SW 1271 (cell line): ENCODE measurements at regions not wholly inside any gene's neighbourhood (a gene's known extent, or its start where the extent isn't known, plus 50 kb on each side); places are given as distances from the start of the nearest gene placed in this dataset.

Source experiments
- DNase-seq, 2 experiments: peaks; one replicate each; lab custom pipeline; 2025; lab: John Stamatoyannopoulos, UW

DNA sequence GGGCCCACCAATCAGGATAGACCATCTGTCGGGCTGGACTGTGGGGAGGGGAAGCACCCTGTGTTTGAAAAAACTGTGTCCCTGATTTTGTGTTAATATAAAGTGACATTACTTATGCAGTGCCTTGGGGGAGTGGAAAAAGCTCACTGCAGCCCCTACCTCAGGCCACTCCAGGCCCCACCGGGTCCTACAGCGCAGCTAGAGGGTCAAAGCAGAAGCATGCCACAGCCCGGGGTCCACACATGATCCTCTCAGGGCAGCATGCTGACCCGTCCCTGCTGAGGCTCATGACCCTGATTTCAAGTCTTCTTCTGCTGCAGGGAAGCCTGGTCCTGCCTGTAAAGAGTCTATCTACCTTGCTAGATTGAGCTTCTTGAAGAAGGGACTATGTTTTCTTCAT, 133.0 kb upstream of the PLCB4 start:
- no peak for DNase-seq

DNA sequence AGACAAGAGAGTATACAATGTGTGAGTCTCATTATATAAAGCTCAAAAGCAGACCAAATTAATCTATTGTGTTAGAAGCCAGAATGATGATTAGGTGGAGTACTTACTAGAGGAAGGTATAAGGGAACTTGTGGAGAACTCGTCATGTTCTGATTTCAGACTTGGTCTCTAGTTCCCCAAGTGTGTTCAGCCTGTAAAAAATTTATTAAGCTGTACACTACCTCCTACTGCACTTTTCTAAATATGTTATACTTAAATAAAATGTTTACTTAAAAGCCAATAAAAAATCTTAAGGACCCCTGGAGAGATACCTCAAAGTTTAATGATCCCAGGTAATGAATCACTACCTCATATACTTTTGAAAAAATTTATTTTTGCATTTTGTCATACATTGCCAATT, 130.4 kb upstream of the PLCB4 start:
- DNase-seq = no peak

DNA sequence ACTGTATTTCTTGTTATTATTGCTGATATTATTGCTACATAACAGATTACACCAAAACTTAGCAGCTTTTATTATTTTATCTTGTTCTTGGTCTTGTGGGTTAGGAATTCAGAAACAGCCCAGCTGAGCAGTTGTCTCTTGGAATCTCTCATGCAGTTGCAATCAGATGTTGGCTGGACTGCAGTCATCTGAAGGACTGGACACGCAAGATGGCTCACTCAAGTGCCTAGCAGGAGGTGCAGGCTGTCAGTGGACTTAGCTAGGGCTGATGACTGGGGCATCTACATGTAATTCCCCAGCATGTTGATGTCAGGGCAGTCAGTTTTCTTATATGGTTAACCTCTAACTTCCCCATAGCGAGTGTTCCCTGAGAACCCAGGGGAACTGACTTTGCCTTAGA, 128.6 kb upstream of the PLCB4 start:
- no peak for DNase-seq

DNA sequence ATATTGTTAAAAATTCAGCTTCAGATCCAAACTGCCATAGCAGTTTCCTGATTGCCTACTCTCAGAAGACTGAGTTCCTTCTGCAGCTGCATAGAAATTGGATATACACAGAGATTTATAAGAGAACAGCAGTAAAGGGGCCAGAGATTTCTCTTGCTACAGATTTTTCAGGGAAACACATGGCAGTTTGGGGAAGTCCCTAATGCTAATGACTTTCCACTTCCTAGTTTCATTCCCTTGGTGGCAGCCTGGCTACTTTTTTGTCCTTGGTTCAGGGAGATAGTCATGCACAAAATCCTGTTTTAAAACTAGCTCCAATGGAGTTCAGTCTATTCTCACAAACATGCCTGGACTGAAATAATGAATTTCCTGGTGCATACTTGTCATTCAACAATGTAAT, 125.3 kb upstream of the PLCB4 start:
- no peak for DNase-seq

- DNase-seq = no peak
Observed at GRCh38 chr20:8946036-8946940, 122.6 kb upstream of the PLCB4 start.

GRCh38 chr20:8948442-8949020, 120.4 kb upstream of the PLCB4 start:
- no peak for DNase-seq

- DNase-seq = no peak
Observed at GRCh38 chr20:8951164-8951563, 117.7 kb upstream of the PLCB4 start.

DNA sequence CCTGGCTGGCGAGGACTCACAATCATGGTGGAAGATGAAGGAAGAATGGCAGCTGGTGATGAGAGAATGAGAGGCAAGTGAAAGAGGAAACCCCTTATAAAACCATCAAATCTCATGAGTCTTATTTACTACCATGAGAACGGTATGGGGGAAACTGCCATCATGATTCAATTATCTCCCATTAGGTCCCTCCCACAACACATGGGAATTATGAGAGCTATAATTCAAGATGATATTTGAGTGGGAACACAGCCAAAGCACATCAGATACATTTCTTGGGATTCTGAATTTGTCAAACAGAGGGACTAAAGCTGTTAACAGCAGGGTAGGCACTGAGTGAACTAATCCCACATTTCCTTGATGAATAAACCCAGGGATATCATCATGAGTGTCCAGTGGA, 116.2 kb upstream of the PLCB4 start:
- no peak for DNase-seq

DNA sequence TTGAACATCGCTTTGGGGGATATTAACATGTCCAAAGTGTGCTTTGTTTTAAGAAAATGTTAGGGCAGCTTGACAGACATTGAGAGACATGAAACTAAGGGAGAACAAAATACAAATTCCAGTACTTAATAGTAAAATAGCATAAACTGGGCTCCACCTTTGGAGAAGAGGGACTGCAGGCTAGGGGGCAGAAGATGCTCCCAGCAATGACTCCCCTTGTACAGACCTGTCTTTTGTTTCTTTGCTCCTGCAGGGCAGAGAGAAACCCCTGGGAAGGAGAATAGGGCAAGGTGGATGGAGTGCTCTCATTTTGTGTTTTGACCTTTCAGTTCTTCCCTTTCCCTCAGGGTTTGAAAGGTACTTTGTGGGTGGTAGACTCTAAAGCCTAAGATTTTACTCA, 115.6 kb upstream of the PLCB4 start:
- DNase-seq = no peak

- no peak for DNase-seq
Observed at GRCh38 chr20:8960241-8960640, 108.6 kb upstream of the PLCB4 start.

DNA sequence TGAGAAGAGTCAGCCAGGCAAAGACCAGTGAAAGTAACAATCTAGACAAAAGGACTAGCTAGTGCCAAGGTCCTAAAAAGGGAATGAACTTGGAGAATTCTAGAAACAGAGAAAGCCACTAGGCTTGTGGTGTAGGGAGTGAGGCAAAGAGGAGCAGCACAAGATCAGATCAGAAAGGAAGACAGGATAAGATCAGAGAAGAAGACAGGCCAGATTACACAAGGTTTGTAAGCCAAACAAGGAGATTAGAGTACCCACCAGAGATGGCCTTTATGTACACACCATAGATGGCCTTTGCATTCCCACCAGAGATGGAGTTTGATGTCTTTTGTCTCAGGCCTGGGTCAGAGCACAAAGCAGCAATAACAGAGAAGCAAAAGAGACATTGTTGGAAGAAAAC, 105.6 kb upstream of the PLCB4 start:
- DNase-seq = no peak

DNA sequence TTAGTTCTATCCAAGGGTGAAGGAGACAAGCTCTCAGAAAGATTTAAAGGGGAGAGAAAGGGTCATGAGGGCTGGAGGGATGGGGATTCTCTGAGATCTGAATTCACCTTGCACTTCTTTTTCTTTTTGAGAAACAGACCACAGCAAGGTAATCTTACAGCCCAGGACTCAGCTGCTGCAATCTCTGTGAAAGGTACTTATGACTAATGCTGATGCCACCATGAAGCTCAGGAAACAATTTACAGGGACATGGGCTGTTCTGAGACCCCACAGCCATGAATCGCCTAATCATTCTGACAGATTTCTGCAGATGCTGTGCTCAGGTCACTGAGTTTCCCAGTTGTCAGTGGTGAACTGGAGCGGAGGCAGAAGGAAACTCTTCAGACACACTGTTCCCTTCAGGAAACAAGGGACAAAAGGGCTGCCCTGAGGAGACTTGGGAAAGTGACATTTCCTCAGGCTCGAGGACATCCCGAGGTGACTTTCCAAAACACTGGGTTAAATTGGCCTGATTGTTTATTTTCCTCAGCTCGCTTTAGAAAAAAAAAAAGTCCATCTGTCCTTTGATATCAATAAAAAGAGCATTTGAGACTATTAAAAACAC, 103.8 kb upstream of the PLCB4 start:
- no peak for DNase-seq

GRCh38 chr20:8967641-8968245, 101.1 kb upstream of the PLCB4 start:
- no peak for DNase-seq

- no peak for DNase-seq
Observed at GRCh38 chr20:8969146-8969583, 99.7 kb upstream of the PLCB4 start.

DNA sequence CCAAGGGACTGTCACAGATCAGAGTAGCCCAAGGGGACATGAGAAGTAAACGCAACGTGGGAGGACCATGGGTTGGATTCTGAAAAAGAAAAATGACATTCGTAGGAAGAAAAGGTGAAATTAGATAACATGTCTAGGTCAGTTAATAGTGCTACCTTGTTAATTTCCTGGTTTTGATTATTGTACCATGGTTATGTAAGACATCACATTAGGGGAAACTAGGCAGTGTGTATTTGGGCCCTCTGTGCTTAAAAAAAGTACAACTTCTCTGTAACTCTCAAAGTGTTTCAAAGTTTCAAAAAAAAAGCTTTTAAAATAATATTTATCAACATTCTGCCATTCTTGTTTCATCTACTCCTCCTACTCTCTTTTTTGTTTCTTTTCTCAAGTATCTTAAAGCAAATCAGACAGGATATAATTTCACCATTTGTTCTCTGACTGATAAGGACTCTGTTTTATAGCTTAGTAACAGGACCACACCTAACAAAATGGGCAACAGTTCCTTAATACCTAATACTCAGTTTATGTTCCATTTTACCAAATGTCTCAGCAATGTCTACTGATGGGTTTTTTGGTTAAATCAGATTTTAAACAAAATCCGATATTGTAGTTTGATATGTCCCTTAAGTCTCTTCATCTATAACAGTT, 97.1 kb upstream of the PLCB4 start:
- DNase-seq = no peak

DNA sequence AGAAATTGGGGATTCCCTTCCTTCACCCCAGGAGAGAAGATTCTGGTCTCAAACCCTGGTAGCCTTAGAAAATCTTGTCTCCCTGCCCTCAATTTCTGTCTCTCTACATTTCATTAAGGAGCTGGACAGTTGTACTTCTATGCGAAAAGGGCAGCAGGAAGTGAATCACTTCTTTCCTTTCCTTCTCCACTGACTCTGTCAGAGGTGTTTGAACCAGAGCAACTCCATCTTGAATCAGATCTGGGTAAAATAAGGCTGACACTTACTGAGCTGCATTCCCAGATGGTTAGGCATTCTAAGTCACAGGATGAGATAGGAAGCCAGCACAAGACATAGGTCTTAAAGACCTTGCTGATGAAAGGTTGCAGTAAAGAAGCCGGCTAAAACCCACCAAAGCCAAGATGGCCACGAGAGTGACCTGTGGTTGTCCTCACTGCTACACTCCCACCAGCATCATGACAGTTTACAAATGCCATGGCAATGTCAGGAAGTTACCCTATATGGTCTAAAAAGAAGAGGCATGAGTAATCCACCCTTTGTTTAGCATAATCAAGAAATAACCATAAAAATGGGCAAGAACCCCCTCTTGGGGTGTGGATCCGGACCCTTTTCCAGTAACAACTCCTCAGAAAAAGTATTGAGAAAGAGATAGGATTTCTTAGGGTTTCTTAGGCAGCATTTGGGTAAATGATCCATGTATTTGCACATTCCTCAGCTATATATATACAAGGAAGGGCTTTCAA, 95.8 kb upstream of the PLCB4 start:
- DNase-seq = no peak

DNA sequence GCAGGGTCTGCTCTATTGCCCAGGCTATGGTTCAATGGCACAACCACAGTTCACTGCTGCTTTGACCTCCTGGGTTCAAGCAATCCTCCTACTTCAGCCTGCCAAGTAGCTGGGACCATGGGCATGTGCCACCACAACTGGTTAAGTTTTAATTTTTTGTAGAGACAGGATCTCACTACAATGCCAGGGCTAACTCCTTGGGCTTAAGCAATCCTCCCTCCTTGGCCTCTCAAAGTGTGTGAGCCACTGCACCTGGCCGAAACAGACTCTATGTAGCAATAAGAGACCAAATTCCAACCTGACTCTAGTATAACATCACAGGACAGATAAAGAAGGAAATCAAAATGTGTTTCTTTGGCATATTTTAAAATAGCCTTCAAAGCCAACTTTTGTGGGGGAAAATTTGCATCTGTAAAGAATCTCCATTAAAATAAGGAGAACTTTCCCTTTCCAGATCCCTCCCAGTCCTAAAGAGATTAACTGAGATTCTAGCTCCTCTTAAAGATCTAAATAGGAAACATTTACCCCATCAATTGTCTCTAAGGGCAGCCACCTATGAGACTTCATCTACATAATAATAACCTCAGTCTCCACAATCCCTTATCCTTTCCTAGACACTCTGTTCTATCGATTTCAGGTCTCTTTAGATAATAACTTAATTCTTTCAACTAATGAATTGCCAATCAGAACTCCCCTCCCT, 94.7 kb upstream of the PLCB4 start:
- no peak for DNase-seq

DNA sequence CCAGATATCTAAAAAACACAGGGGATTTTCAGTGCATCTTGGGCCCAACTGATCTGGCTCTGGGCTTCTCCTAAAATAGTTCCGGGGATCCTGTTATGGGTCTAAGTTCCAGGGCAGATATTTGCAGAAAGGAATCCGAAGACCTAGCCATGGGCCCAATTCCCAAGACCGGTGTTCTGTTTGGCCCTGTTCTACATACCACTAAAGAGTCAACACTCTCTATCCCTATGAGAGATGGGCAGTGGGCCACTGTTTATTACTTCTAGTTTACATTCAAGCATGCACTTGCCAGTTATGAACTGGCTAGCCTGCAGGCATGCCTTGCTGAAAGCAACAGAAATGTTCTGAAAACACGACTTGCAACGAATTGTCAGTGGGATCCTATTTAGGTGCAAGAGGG, 87.4 kb upstream of the PLCB4 start:
- DNase-seq = no peak

DNA sequence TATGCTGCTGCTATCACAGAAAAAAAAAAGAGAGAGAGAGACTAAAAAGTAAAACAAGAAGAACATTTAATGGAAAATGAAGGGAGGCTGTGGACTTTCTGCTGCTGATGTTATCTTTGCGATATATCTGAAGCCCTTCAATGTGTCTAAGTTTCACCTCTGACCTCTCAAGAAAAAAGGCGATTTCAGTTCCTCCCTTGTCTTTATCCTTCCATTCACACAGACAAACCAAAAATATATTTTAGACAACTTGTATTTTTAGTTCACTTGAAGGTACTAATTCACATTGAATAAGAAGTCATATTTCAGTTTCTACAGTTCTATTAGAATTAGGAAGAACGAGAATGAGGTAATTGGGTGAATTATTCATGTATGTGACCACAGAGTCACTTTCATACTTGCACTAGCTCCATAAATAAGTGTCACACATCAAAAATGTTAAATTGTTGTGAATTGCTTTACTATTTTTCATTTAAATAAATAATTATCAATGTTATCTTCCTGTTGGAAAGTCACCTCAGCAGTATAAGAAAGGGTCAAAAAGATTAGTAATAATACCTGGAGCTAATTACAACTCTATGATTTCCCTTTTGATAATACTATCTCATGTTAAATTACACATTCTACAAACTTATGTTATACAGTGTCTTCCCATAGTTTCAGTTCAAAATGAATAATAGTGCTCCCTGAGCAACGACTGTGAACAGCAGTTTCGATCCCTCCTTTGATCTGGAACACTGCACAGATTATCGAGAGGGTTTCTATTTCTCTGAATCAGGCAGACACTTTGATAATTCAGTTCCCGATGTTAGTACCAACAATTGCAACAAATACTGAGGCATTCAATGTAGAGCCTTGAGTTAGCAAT, 85.2 kb upstream of the PLCB4 start:
- no peak for DNase-seq

DNA sequence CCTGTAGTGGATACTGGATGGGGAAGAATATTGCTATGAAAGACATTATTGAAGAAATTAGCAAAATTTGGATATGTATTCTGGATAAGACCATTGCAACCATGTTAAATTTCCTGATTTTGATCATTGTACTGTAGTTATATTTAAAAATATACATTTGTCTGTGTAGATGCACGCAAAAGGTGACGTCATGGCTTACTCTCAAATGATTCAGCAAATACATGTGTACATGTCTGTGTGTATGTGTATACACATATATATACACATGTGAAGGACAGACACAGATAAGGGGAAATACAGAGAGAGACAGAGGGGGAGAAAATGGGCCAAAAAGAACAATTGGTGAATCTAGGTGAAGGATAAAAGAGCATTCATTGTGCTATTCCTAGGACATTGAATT, 82.3 kb upstream of the PLCB4 start:
- DNase-seq = no peak
